Suppressor macrophage treated with lipopolysaccharide for 4 hours (primary cell): ENCODE measurements at regions not wholly inside any gene's neighbourhood (a gene's known extent, or its start where the extent isn't known, plus 50 kb on each side); places are given as distances from the start of the nearest gene placed in this dataset.

Experiments
- DNase-seq: peaks from one replicate; pipeline ENCODE4 v3.0.0-alpha.2; 2020

GRCh38 chrX:20463296-20464075, 196.8 kb upstream of the RPS6KA3 start:
- no peak for DNase-seq

- peak; percentile 16 for DNase-seq
These were observed 194.9 kb upstream of the RPS6KA3 start for GRCh38 chrX:20461576-20461975.

GRCh38 chrX:20461002-20461401, 194.3 kb upstream of the RPS6KA3 start:
- no peak for DNase-seq

- no peak for DNase-seq
These were observed 193.0 kb upstream of the RPS6KA3 start for GRCh38 chrX:20459410-20460350.

- no peak for DNase-seq
These were observed 190.3 kb upstream of the RPS6KA3 start for GRCh38 chrX:20456971-20457370.

- no peak for DNase-seq
These were observed 188.3 kb upstream of the RPS6KA3 start for GRCh38 chrX:20455001-20455400.

GRCh38 chrX:20454117-20454516, 187.4 kb upstream of the RPS6KA3 start:
- DNase-seq = peak; percentile 13

GRCh38 chrX:20452487-20452886, 185.8 kb upstream of the RPS6KA3 start:
- DNase-seq = peak; percentile 5

- DNase-seq = no peak
These were observed 185.2 kb upstream of the RPS6KA3 start for GRCh38 chrX:20451929-20452328.

GRCh38 chrX:20445109-20445508, 178.4 kb upstream of the RPS6KA3 start:
- DNase-seq = no peak

- DNase-seq = peak; percentile 81
These were observed 175.9 kb upstream of the RPS6KA3 start for GRCh38 chrX:20442597-20442996.

- DNase-seq = no peak
These were observed 174.4 kb upstream of the RPS6KA3 start for GRCh38 chrX:20441123-20441522.

- DNase-seq = no peak
These were observed 172.3 kb upstream of the RPS6KA3 start for GRCh38 chrX:20438871-20439526.

- no peak for DNase-seq
These were observed 171.0 kb upstream of the RPS6KA3 start for GRCh38 chrX:20437683-20438082.

- no peak for DNase-seq
These were observed 169.2 kb upstream of the RPS6KA3 start for GRCh38 chrX:20435913-20436312.

- no peak for DNase-seq
These were observed 168.3 kb upstream of the RPS6KA3 start for GRCh38 chrX:20434986-20435385.

GRCh38 chrX:20433388-20433775, 166.7 kb upstream of the RPS6KA3 start:
- DNase-seq = no peak

GRCh38 chrX:20432746-20433387, 166.2 kb upstream of the RPS6KA3 start:
- DNase-seq = peak; percentile 40

GRCh38 chrX:20432048-20432447, 165.3 kb upstream of the RPS6KA3 start:
- DNase-seq = no peak

- DNase-seq = no peak
These were observed 164.8 kb upstream of the RPS6KA3 start for GRCh38 chrX:20431486-20431885.

GRCh38 chrX:20427173-20427770, 160.6 kb upstream of the RPS6KA3 start:
- DNase-seq = no peak

- DNase-seq = no peak
These were observed 155.0 kb upstream of the RPS6KA3 start for GRCh38 chrX:20421697-20422096.
